ENCODE measurements at regions not wholly inside any gene's neighbourhood (a gene's known extent, or its start where the extent isn't known, plus 50 kb on each side); places are given as distances from the start of the nearest gene placed in this dataset.
"Not testable (repeated sequence)": the region's sequence is repeated elsewhere in the genome, so short reads cannot be mapped to it uniquely, and the experiment has no call there.

DNA sequence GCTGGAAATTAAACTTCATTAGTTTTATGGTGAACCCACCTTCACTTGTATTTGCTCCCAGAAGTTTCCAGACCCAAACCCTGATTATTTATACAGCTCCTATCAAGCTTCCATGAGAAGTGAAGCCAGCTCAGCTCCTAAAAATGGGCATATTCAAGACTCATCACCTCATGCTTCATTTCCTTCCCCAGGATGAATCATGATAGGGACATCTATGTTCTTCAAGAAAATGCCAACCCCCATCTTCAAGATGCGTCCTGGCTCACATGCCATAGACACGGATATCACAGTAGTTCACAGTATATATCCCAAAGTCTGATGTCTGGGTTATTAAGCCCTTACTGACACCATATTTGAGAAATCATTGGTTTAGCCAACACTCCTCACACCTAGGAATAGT lies 217.6 kb downstream of the NPR3 start:
- DNase-seq (ENCODE audit: low read depth), result peak; percentile 4

DNA sequence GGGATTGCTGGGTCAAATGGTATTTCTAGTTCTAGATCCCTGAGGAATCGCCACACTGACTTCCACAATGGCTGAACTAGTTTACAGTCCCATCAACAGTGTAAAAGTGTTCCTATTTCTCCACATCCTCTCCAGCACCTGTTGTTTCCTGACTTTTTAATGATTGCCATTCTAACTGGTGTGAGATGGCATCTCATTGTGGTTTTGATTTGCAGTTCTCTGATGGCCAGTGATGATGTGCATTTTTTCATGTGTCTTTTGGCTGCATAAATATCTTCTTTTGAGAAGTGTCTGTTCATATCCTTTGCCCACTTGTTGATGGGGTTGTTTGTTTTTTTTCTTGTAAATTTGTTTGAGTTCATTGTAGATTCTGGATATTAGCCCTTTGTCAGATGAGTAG lies 220.3 kb downstream of the NPR3 start:
- not testable (repeated sequence) for DNase-seq (ENCODE audit: low read depth)

DNA sequence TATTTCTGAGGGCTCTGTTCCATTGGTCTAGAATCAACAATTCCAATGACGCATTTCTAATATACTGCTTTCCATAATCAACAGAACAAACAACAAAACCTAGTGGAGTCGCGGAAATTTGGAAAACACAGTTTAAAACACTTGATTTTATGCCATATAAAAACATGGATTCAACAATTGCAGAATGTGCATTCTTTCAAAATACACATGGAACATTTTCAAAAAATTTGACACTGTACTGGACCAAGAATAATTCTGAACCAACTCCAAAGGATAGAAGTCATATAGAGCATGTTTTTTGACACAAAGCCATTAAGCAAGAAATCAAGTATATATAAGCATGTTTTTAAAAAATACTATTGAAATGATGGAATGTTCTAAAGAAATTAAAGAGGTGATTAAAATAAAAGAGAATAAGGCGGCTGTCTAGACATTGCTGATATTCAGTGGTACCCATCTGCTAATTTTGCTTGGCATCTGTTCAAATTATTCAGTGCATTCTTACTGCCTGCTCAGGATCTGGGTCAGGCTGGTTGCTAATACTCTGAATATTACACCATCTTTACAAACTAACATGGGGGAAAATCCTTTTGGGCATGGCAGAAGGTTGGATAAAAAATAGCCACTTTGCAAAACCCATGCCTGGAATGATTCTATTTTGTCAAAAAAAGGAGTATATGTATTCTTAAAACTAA lies 221.3 kb downstream of the NPR3 start:
- DNase-seq (ENCODE audit: low read depth), result no peak

DNA sequence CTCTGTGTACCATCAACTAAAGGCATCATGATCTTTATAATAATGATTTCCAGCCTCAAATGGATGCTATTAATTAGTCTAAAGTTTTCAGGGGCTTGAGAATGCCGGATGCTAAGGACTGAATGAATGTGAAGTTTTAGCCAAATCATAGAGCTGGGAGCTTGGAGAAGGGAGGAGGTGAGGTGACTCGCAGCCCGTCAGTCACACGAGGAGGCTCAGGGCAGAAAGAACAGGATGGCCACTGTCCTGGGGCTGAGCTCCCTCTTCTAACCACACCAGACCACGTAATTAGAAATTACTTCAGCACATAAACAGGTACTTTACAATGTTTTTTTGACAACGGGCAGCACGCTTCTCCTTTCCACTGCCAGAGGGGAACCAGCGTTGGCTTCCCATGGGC lies 222.6 kb downstream of the NPR3 start:
- no peak for DNase-seq (ENCODE audit: low read depth)

DNA sequence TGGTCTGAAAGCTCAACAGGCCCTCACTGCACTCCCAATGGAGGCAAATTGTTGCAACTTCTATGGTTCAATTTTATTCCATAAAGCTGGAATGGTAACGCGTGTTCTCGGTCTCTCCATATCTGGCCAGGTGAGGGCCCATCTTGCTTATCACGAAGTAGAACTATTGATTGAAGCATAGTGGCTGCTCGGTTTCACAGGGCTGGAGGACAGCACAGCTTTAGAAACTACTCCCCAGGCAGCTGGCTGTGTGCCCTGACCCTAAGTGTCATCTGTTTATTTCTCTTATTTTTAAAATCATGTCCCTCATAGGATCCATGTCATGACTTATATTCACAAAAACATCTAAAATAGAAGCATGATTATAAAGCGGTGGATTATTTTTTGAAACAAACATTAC lies 223.4 kb downstream of the NPR3 start:
- no peak for DNase-seq (ENCODE audit: low read depth)

DNA sequence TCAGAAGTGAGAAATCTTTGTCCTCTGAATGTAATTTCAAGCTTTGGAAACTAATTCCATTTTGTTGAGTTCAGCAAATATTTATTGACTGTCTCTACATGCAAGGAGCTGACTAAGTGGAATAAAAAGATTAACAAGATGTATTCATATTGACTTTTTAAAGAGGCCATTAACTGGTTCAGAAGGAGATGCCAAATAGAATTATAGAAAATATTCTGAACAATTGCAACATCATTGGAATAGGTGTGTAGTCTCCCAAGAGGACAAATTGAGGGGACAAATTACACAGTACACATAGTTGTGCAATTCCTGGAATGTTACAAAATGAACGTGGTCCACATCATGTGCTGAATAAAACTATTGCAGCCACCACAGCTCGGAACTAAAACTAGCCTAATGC lies 224.2 kb downstream of the NPR3 start:
- DNase-seq (ENCODE audit: low read depth), result no peak

DNA sequence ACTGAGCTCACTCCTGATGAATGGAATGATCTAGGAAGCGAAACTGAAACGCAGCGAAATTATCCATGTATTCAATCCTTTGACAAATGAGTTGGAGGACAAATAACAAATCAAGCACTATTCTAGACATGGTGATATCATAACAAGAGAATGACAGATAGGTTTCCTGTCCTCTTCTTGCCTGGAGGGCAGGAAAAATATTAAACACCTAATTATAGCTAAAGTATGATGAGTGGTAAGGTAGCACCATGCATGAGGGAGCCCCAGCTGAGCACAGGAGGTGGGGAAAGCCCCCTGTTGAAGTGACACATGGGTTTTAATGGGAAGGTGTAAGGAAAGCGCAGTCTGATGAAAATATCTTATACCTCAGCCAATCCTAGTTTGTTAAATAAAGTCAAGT lies 225.2 kb downstream of the NPR3 start:
- DNase-seq (ENCODE audit: low read depth), result no peak

DNA sequence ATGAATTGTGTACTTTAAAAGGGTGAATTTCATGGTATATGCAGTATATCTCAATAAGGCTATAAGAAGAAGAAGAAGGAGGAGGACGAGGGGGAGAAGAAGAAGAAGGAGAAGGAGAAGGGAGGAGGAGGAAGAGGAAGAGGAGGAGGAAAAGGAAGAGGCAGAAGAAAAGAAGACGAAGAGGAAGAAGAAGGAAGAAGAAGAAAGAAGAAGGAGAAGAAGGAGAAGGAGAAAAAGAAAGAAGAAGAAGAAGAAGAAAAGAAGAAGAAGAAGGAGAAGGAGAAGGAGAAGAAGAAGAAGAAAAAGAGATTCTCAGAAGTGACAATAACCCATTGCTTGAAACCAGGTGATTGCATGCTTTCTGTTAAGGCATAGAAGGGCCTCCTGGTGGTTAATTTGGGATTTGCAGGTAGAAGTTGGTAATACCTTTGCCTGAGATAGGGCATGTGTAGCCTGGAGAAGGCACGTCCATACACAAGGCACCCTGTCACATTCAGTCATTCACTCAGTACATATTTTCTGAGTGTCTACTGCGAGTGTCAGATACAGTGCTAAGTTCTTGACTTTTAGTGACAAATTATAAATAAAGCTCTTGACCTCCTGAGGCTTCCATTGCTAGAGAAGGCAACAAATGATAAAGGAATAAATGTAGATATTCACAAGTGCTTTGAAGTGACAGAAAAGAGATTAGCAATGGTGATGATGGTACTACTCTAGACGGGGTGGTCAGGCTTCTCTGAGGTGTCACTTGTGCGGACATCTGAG lies 231.3 kb downstream of the NPR3 start:
- DNase-seq (ENCODE audit: low read depth), result peak; percentile 11

DNA sequence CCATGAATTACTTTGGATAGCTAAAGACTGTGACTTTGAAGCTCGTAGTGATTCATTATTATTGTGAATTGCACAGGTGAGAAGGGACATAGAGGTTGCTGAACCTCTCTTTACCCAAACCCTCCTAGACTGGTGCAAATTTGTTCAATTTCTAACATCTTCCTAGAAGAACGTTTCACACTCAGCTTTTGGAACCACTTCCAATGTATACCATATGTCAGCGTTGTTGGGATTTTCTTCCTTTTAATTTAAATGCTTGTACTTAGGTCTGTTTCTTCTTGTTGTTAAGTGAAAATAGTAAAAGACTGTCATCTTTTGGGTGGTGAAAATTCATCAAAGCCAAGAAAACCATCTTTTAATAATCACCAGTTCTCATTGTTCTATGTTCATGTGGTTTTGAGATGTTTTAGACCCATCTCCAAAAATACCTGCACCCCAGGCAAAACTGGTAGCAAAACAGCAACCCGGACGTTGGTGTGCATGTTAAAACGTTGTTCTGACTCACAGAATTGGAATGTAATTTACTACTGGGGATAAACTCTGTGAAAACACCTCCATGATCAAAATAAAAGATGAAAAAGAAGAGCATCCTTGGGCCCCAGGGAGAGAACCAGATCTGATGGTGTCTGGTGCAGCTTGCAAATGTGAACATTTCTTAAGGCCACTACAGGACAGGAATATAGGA lies 238.3 kb downstream of the NPR3 start:
- DNase-seq (ENCODE audit: low read depth), result peak; percentile 34

DNA sequence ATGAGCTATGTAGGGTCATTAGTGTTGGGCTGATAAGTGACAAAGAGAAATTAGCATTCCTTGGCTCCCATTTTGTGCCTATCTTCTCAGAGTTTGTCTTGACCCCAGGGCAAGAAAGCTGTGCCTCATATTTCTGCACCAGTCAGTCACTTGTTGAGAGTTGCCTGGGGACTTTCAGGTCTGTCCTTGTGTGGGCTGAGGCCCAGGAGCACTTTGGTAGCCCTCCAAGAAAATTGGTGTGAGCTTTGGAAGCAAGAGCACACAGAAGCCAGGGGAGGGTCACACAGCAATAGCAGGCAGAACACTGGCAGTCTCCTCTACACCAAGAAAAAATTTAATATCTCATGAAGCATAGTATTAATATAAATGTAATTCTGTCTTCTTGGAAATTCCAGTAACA lies 239.9 kb downstream of the NPR3 start:
- no peak for DNase-seq (ENCODE audit: low read depth)

DNA sequence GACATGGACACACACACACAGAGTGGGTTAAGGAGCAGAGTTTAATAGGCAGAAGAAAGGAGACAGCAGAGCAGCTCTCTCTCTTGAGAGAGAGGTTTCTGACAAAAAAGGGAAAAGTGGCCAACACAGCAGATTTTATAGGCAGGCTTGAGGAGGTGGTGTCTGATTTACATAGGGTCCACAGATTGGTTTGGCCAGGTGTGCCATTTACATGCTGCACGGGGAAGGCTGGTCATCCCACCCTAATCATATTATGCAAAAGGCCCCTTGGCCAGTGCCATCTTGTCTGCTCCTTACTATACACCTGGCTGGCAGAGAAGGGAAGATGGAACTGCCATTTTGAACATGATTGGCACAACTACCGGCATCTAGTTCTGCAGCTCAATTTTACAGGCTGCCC lies 240.8 kb downstream of the NPR3 start:
- DNase-seq (ENCODE audit: low read depth), result no peak

DNA sequence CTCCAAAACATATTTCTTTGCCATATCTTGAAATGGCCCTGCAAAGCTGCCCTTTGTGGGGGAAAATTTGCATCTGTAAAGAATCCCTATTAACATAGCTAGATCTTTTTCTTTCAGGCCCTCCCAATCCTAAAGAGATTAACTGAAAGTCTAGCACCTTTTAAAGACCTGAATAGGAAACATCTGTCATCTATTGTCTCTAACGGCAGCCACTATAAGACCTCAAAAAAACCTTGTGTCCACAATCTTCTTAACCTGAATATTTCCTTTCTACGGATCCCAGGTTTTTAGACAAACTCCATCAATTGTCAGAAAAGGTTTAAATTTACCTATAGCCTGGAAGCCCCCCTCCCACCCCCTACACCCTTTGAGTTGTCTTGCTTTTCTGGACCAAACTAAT lies 241.3 kb downstream of the NPR3 start:
- not testable (repeated sequence) for DNase-seq (ENCODE audit: low read depth)

DNA sequence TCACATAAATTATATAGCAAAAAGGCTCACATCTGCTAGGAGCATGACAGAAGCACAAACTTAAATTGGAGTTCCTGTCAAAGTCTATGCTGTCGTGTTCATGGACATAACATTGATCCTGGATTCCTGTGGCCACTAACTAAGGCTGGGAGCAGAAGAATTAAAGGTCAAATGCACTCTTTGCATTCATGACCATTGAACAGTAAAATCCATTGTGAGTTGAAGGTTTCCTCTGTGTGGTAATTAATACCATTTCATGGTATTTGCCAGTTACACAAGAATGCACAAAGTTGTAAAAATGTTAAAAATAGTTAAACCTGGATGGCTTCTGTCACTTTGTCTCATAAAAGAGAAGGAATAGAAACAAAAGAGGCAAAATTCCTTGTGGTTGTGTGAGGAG lies 242.6 kb downstream of the NPR3 start:
- peak; percentile 77 for DNase-seq (ENCODE audit: low read depth)

DNA sequence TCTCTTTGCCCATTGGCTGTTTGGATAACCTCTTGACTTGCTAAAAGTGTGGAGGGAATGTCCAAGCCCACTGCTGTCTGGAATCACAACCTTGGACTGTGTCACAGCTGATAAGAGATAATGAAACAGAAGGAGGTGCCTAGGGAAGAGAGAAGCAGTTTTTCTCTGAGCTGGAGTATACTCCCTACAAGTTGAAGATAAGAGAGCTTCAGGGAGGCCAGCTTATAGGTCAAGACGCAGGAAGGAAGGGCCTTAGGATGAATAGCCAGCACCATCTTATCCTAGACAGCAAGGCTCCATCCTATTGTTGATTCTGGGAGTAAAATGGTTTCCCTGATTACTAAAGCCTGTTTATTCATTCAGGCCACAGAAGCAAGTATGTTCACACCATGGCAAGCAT lies 244.7 kb downstream of the NPR3 start:
- no peak for DNase-seq (ENCODE audit: low read depth)

DNA sequence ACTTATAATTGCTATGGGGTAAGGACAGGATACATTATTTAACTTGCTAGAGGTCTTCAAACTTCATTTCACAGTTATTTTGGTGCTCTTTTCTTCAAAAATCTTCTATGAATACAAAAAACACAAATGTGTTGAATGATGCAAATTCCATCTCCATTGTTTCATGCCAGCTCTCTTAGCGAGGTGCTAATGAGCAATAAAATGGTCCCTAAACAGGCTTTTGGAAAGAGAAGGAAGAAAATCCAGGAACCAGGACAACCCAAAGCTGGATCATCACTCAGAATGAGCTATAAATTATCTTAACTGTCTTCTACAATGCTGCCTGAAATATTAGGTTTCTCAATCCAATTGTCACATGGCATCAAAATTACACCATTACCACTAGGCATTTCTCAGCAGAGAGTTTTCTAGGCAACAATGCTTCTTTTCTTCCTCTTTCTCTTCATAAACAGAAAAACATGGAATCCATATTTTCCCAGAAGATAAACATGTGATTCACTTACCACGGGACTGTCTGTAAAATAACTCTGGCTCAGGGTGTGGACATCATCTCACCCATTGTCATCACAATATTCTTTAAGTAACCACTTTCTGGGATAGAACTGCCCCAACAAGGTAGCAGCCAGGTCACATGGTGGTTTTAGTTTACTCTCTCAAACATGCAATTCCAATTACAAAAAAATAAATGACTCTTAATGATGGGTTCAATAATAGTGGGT lies 249.4 kb downstream of the NPR3 start:
- DNase-seq (ENCODE audit: low read depth), result no peak

DNA sequence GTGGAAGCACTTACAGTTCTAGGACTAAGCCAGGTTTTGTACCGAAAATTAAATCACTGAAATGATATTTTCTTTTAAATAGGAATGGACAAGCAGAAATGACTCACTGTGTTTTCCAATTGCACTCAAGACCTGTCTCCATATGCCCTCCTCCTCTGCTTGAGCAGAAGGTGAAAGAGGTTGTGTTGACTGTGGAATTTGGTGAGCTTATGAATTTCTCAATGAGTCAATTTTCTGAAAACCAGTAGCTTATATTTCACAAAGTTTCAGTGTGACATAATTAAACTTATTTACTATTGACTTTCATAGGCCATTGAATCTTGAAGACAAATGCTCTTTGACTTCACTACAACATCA lies 249.9 kb downstream of the NPR3 start:
- peak; percentile 29 for DNase-seq (ENCODE audit: low read depth)

DNA sequence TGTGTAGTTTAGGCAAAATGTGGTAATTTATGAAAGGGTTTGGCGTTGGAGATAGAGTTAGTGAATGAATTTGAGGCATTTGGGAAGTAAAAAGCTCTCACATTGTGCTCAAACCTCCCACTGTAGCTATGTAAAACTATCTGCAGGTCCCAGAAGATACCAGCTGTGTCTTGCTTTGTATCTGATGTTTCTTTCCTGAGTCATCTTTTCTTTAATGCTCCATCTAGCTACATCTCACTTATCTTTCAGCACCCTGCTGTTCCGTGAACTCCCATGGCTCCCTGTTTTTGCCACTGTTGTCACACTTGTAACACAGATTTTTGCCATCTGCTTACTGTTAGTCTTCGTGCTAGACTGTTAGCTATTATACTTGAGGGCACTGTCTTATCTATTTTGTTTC lies 253.1 kb downstream of the NPR3 start:
- no peak for DNase-seq (ENCODE audit: low read depth)

DNA sequence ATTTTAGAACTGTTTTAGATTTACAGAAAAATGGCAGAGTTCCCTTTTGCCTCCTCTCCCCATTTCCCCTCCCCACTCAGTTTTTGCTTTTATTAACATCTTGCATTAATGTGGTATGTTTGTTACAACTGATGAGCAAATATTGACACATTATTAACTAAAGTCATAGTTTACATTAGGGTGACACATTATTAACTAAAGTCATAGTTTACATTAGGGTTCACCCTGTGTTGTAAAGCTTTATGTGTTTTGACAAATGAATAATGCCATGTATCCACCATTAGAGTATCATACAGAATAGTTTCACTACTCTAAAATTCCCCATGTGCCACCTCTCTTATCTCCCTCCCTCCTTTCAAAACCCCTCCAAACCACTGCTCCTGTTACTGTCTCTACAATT lies 262.5 kb downstream of the NPR3 start:
- no peak for DNase-seq (ENCODE audit: low read depth)

DNA sequence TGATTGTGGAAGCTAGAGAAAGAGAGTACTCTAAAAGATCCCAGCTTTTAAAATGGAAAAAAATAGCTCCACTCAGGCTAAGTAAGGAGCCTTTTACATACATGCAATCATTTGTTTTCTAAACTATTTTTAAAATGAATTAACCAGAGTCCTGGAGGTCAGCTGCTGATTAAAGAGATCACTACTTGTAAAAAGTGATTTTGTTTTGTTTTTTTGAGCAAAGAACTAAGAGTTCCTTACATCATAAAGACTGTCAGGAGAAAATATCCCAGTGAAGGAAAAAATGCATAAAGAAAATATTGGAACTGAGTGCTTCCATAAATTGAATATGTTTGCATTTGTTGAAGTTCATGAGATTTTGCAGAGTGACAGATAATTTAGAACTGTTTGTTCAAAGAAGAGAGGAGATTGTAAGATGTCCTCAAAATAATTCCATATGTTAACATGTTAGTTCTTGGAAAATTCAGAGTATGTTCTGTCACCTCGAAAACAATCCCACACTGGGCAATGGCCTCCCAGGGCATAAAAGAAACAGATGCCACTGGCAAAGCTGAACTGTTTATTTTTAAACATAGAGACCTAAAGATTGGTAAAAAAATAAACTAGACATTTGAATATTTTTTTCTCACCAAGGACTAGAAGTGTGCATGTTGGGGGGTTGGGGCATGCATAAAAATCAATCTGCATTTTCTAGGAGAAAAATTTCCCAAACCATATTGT lies 264.7 kb downstream of the NPR3 start:
- DNase-seq (ENCODE audit: low read depth), result no peak

DNA sequence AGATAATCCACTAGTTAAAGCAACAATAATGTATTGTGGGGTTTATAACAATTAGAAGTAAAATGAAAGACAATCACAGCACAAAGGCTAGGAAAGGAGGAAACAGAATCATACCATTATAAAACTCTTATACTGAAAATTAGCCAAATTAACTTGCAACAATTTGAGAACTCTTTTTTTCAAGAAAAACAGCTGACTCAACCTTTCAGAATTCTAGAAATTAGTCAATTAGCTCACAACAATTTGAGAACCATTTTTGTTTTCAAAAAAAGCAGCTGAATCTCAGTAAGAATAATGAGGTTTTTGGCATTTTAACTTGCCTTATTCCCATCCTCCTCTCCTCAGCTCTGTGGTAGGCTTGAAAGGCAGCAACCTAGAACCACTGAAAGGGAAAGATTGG lies 269.9 kb downstream of the NPR3 start:
- no peak for DNase-seq (ENCODE audit: low read depth)

DNA sequence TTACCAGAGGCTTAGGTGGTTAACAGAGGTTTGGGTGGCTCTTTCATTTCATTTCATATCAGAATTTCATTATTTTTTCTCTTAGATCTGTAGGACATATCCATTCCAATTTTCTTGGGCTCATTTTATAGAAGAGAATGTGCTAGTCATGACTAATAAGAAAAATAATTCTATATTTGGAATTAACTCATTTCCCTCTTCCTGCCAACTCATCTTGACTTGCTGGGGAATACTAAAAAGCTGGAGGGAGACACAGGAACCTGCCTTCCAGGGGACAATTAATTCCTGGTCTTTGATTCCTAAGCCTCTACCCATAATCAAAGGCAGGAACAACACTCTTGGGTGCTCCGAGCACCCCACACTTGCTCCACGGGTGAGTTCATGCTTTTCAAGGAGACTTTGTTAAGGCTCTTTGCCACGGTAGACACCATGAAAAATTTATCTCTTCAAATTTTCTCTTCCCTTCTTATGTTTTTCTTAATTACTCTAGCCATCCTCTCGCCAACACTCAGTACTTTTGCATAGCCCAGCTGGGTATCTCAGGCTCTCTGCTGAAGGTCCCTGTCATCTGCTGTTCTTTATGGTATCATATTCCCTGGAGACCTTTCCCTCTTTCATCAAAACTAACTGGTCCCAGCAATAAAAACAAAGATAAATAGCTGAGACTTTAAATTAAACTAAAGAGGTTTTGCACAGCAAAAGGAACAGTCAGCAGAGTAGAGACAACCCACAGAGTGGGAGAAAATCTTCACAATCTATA lies 273.9 kb downstream of the NPR3 start:
- DNase-seq (ENCODE audit: low read depth), result no peak
